Transverse colon (tissue), 4 donors: ENCODE measurements at regions not wholly inside any gene's neighbourhood (a gene's known extent, or its start where the extent isn't known, plus 50 kb on each side); places are given as distances from the start of the nearest gene placed in this dataset.
"Not testable (repeated sequence)": the region's sequence is repeated elsewhere in the genome, so short reads cannot be mapped to it uniquely, and the experiment has no call there.

Experiments
- DNase-seq: peaks from one replicate; pipeline ENCODE4 v3.0.0-alpha.2; 2019
- H3K27ac ChIP-seq, 4 donors: fragments of 200-600 bp; sonication (generic); 2 replicates each; pipeline ENCODE4 v1.5.1; 2016 to 2018; ENCODE audit warnings: inconsistent platforms in 4 of 4
- H3K27me3 ChIP-seq: fragments of 200-600 bp; sonication (generic); 2 replicates; pipeline ENCODE4 v1.5.1; 2017; ENCODE audit warnings: inconsistent platforms
- H3K36me3 ChIP-seq, 4 donors: fragments of 200-600 bp; sonication (generic); 2 replicates each; pipeline ENCODE4 v1.5.1; 2017 to 2019; ENCODE audit warnings: inconsistent platforms in 4 of 4
- H3K4me1 ChIP-seq, 4 donors: fragments of 200-600 bp; sonication (generic); 2 replicates each; pipeline ENCODE4 v1.5.1; 2017 to 2020; ENCODE audit warnings: inconsistent platforms in 4 of 4
- H3K4me3 ChIP-seq, 4 donors: fragments of 200-600 bp; sonication (generic); 1 replicate in 1 of 4; 2 replicates in 3 of 4; pipeline versions ENCODE4 v1.5.1 to v1.6.1; 2017 to 2019; ENCODE audit warnings: inconsistent platforms in 4 of 4
- H3K9me3 ChIP-seq, 2 donors: fragments of 200-600 bp; sonication (generic); 2 replicates each; pipeline ENCODE4 v1.5.1; 2017 to 2019; ENCODE audit warnings: inconsistent platforms in 2 of 2
- EP300 ChIP-seq: sonication (generic); formaldehyde crosslinking; IDR thresholded peaks from one replicate; pipeline ENCODE4 v1.6.1; 2017; ENCODE audit warnings: antibody characterized with exemption, low read depth
- POLR2A ChIP-seq: fragments of 450-650 bp; IDR thresholded peaks from one replicate; pipeline ENCODE4 v1.6.1; 2016; ENCODE audit warnings: antibody characterized with exemption, mild to moderate bottlenecking, moderate library complexity
- POLR2AphosphoS5 ChIP-seq, 3 donors: sonication (generic); formaldehyde crosslinking; IDR thresholded peaks; one replicate each; pipeline ENCODE4 v1.6.1; 2016; ENCODE audit warnings: antibody characterized with exemption in 3 of 3
- WGBS, 2 donors: methylation state at CpG; one replicate each; pipeline ENCODE4 v1.1.5; 2018; ENCODE audit warnings: low coverage in 1 of 2; 5-methylcytosine and 5-hydroxymethylcytosine counted together
- in situ Hi-C, 4 donors: fragments of 200-750 bp; cut with MboI; loops; one replicate each; pipeline versions ENCODE4 v1.15.0 to v1.15.1; 2017; ENCODE audit warnings: low sequenced_read_pairs in 3 of 4, low pct_ligation_motif_present in 1 of 4, low pct_unique_long_range_greater_than_20kb in 1 of 4
- intact Hi-C: fragments of 100-400 bp; cut with DNase I; formaldehyde crosslinking; loops from one replicate; pipeline ENCODE4 v1.15.1; 2023; ENCODE audit warnings: low total_unique reads
- TF ChIP-seq, protein P1 (sequence below), 5 experiments: fragments of 200-600 bp in 3 of 5; fragments of 450-650 bp in 2 of 5; sonication (generic) in 3 of 5; IDR thresholded peaks; 1 replicate in 2 of 5; 2 replicates in 3 of 5; pipeline ENCODE4 v1.5.1; 2016 to 2017; ENCODE audit warnings: antibody characterized with exemption in 5 of 5, inconsistent platforms in 3 of 5, mild to moderate bottlenecking in 2 of 5, moderate library complexity in 1 of 5

DNA sequence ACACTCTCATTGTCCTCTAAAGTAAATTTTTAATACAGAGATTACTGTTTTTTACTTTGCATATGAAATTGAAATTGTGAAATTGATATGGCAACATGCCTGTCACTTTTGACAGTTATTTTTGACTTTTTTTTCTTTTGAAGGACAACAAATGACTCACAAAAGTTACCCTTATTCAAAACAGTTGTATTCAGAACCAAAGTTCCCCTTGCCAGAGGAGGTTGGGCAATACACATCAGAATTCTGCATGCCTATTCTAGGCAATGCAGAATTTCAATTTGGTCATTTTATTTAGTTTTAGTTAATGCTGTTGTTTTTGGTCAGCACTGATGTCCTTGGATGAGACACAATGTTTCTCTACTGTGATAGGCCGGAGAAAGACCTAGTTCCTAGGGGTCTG lies 299.1 kb upstream of the PRR16 start:
- DNase-seq, result no peak
- 67 to 92% methylated on average over 1 of the region's 1 CpG for WGBS, 2 donors
- H3K27me3 ChIP-seq, result no peaks in the 10 kb centered on the region
- no peaks in the 10 kb centered on the region for H3K36me3 ChIP-seq
- intact Hi-C loops (no loop called here), in situ Hi-C loops (no loop called here)
- no peak overlapping the region for H3K4me3 ChIP-seq
- no peaks in the 10 kb centered on the region for H3K9me3 ChIP-seq
- no peak overlapping the region for H3K27ac ChIP-seq
- H3K4me1 ChIP-seq, result no peaks in the 10 kb centered on the region
- no peak for TF ChIP-seq POLR2AphosphoS5 (IDR thresholded peaks at IDR 0.05)

DNA sequence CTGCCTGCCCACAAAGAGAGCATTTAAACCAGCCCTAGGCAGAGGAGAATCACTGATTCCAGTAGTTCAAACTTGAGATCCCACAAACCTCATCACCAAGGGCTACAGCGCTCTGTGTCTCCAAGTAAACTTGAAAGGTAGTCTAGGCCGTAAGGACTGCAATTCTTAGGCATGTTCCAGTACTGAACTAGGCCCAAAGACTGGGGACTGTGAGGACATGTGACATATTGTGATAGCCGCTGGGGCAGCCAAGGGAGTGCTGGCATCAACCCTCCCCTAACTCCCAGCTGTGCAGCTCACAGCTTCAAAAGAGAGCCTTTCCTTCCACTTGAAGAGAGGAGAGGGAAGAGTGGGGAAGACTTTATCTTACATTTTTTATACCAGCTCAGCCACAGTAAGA lies 291.0 kb upstream of the PRR16 start:
- no peak overlapping the region for H3K4me3 ChIP-seq
- intact Hi-C loops (no loop called here), in situ Hi-C loops (no loop called here)
- no peaks in the 10 kb centered on the region for H3K36me3 ChIP-seq
- no peak overlapping the region for H3K27ac ChIP-seq
- H3K4me1 ChIP-seq, result no peaks in the 10 kb centered on the region
- no peak for DNase-seq
- H3K9me3 ChIP-seq, result no peaks in the 10 kb centered on the region
- no peaks in the 10 kb centered on the region for H3K27me3 ChIP-seq
- TF ChIP-seq EP300, result no peak
- no peak for TF ChIP-seq POLR2AphosphoS5 (IDR thresholded peaks at IDR 0.05)
- TF ChIP-seq, protein P1, sequence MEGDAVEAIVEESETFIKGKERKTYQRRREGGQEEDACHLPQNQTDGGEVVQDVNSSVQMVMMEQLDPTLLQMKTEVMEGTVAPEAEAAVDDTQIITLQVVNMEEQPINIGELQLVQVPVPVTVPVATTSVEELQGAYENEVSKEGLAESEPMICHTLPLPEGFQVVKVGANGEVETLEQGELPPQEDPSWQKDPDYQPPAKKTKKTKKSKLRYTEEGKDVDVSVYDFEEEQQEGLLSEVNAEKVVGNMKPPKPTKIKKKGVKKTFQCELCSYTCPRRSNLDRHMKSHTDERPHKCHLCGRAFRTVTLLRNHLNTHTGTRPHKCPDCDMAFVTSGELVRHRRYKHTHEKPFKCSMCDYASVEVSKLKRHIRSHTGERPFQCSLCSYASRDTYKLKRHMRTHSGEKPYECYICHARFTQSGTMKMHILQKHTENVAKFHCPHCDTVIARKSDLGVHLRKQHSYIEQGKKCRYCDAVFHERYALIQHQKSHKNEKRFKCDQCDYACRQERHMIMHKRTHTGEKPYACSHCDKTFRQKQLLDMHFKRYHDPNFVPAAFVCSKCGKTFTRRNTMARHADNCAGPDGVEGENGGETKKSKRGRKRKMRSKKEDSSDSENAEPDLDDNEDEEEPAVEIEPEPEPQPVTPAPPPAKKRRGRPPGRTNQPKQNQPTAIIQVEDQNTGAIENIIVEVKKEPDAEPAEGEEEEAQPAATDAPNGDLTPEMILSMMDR (IDR thresholded peaks at IDR 0.05), result no peak
- no peak for TF ChIP-seq POLR2A
- WGBS, 2 donors, result 91% methylated on average over 3 of the region's 3 CpGs; no CpG with 5 or more reads in 1 of the 2 donors

DNA sequence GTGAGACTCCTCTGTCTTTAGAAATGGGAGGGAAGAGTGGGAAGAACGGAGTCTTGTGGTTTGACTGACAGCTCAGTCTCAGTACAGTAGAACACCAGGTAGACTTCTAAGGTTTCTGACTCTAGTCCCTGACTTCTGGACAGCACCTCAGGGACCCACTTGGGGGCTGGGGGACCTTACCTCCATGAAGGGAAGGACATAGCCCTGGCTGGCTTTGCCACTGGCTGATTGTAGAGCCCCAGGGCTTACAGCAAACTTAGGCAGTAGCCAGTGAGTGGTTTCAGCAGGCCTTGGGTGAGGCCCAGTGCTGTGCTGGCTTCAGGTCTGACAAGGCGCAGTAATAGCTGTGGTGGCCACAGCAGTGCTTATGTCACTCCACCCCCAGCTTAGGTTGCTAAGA lies 290.0 kb upstream of the PRR16 start:
- Histone ChIP-seq H3K36me3 (no peaks in the 10 kb centered on the region), H3K4me3 (no peak overlapping the region), H3K4me1 (no peaks in the 10 kb centered on the region), H3K27ac (no peak overlapping the region), H3K9me3 (no peaks in the 10 kb centered on the region), H3K27me3 (no peaks in the 10 kb centered on the region)
- DNase-seq, result no peak
- TF ChIP-seq EP300, result no peak
- WGBS, 2 donors, result 79% methylated on average over 2 of the region's 2 CpGs; no CpG with 5 or more reads in 1 of the 2 donors
- in situ Hi-C loops, result no loop called here
- intact Hi-C loops, result no loop called here

DNA sequence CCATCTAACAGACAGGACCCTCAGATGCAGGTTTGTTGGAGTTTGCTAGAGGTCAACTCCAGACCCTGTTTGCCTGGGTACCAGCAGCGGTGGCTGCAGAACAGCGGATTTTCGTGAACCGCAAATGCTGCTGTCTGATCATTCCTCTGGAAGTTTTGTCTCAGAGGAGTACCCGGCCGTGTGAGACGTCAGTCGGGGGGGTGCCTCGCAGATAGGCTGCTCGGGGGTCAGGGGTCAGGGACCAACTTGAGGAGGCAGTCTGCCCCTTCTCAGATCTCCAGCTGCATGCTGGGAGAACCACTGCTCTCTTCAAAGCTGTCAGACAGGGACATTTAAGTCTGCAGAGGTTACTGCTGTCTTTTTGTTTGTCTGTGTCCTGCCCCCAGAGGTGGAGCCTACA lies 282.9 kb upstream of the PRR16 start:
- H3K4me1 ChIP-seq, H3K4me3 ChIP-seq, H3K27ac ChIP-seq, H3K9me3 ChIP-seq, intact Hi-C loops, in situ Hi-C loops, DNase-seq, H3K36me3 ChIP-seq, H3K27me3 ChIP-seq: not testable (repeated sequence)
- WGBS, 2 donors, result 86% methylated on average over 10 of the region's 10 CpGs; no CpG with 5 or more reads in 1 of the 2 donors

DNA sequence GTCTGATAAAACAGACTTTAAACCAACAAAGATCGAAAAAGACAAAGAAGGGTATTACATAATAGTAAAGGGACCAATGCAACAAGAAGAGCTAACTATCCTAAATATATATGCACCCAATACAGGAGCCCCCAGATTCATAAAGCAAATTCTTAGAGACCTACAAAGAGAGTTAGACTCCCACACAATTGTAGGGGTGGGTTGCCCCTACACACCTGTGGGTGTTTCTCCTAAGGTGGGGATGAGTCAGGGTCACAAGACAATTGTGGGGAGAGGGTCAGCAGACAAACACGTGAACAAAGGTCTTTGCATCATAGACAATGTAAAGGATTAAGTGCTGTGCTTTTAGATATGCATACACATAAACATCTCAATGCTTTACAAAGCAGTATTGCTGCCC lies 269.4 kb upstream of the PRR16 start:
- H3K36me3 ChIP-seq, H3K4me1 ChIP-seq, DNase-seq, H3K9me3 ChIP-seq, intact Hi-C loops, H3K4me3 ChIP-seq, H3K27ac ChIP-seq, in situ Hi-C loops, H3K27me3 ChIP-seq: not testable (repeated sequence)
- WGBS, 2 donors, result 83 to 100% methylated on average over 1 to 2 of the region's 2 CpGs

DNA sequence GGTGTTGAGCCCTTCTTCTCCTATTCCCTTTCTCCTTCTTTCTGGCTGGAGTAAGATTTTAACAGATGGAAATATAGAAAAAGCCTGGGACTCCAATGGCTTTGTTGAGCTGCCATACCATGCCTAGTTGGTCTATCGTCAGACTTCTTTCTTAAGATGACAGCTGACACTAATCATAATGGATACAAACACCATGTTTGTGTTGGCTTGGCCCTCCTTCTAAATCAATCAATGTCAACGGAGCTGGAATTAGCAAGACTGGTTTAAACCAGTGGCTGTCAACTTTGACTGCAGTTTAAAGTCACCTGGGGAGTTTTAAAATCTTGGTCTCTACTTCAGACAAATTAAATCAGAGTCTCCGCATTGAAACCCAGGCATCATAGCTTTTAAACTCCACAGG lies 264.5 kb upstream of the PRR16 start:
- no peak overlapping the region for H3K4me3 ChIP-seq
- WGBS, 2 donors, result 47 to 66% methylated on average over 3 of the region's 3 CpGs
- no peaks in the 10 kb centered on the region for H3K9me3 ChIP-seq
- no peak for DNase-seq
- H3K4me1 ChIP-seq, result no peaks in the 10 kb centered on the region
- no peaks in the 10 kb centered on the region for H3K27me3 ChIP-seq
- no peaks in the 10 kb centered on the region for H3K36me3 ChIP-seq
- in situ Hi-C loops, result no loop called here
- intact Hi-C loops, result no loop called here
- TF ChIP-seq, protein P1 (IDR thresholded peaks at IDR 0.05), result no peak
- no peak for TF ChIP-seq POLR2AphosphoS5 (IDR thresholded peaks at IDR 0.05)
- no peak for TF ChIP-seq POLR2A
- TF ChIP-seq EP300, result no peak
- H3K27ac ChIP-seq, result no peak overlapping the region
